ENCODE measurements at regions not wholly inside any gene's neighbourhood (a gene's known extent, or its start where the extent isn't known, plus 50 kb on each side); places are given as distances from the start of the nearest gene placed in this dataset.

- no peak for TF ChIP-seq POLR2AphosphoS5 (IDR thresholded peaks at IDR 0.05; ENCODE audit: low read depth, low read length)
- no peak for TF ChIP-seq POLR2A (IDR thresholded peaks at IDR 0.05; ENCODE audit: low read depth, low read length)
Observed at GRCh38 chrX:6644411-6644810, 109.5 kb upstream of the VCX3A start.
